DOHH2 (cell line): ENCODE measurements at regions not wholly inside any gene's neighbourhood (a gene's known extent, or its start where the extent isn't known, plus 50 kb on each side); places are given as distances from the start of the nearest gene placed in this dataset.

Experiments
- H3F3A ChIP-seq: fragments of 200-600 bp; sonication (generic), shearing (Covaris generic); 2 replicates; pipeline ENCODE4 v1.6.0; 2016; ENCODE audit warnings: antibody characterized with exemption, mild to moderate bottlenecking; ENCODE audit not compliant: control insufficient read depth, insufficient read depth
- H3K27ac ChIP-seq: fragments of 200-600 bp; sonication (generic); 2 replicates; pipeline ENCODE4 v1.5.1; 2014; ENCODE audit warnings: low read depth, mild to moderate bottlenecking, low read length, moderate library complexity
- H3K27me3 ChIP-seq: fragments of 200-600 bp; sonication (generic); 2 replicates; pipeline ENCODE4 v1.6.1; 2014; ENCODE audit warnings: mild to moderate bottlenecking, low read length, mixed read lengths; ENCODE audit not compliant: control insufficient read depth
- H3K36me3 ChIP-seq: fragments of 200-600 bp; sonication (generic); 2 replicates; pipeline ENCODE4 v1.6.1; 2014; ENCODE audit warnings: mild to moderate bottlenecking, low read length, moderate library complexity, mixed read lengths; ENCODE audit not compliant: control insufficient read depth
- H3K4me1 ChIP-seq: fragments of 200-600 bp; sonication (generic); 2 replicates; pipeline ENCODE4 v1.6.1; 2014; ENCODE audit warnings: mild to moderate bottlenecking, low read length, mixed read lengths; ENCODE audit not compliant: control insufficient read depth
- H3K4me2 ChIP-seq: fragments of 200-600 bp; sonication (generic); 2 replicates; pipeline ENCODE4 v1.6.0; 2014; ENCODE audit warnings: mild to moderate bottlenecking, low read length, moderate library complexity
- H3K4me3 ChIP-seq: fragments of 200-600 bp; sonication (generic); 2 replicates; pipeline ENCODE4 v1.5.1; 2014; ENCODE audit warnings: mild to moderate bottlenecking, low read length, mixed read lengths
- H3K79me2 ChIP-seq: fragments of 200-600 bp; sonication (generic); 2 replicates; pipeline ENCODE4 v1.6.1; 2014; ENCODE audit warnings: mild to moderate bottlenecking, low read length, mixed read lengths; ENCODE audit not compliant: control insufficient read depth
- H3K9me2 ChIP-seq: fragments of 200-600 bp; sonication (generic); replicated peaks from 2 replicates; pipeline ENCODE4 v1.6.1; 2014; ENCODE audit warnings: mild to moderate bottlenecking, low read length, mixed read lengths; ENCODE audit not compliant: control insufficient read depth
- H3K9me3 ChIP-seq: fragments of 200-600 bp; sonication (generic); 2 replicates; pipeline ENCODE4 v1.6.1; 2014; ENCODE audit warnings: antibody characterized with exemption, low read length, mixed read lengths; ENCODE audit not compliant: control insufficient read depth, insufficient read depth
- H4K20me1 ChIP-seq: fragments of 200-600 bp; sonication (generic); 2 replicates; pipeline ENCODE4 v1.6.0; 2014; ENCODE audit warnings: low read depth, mild to moderate bottlenecking, antibody characterized with exemption, low read length, moderate library complexity; ENCODE audit not compliant: control insufficient read depth, insufficient read depth
- EZH2phosphoT487 ChIP-seq: fragments of 200-600 bp; sonication (generic); IDR thresholded peaks from 2 replicates; pipeline ENCODE4 v1.6.1; 2017; ENCODE audit warnings: borderline replicate concordance, mild to moderate bottlenecking, antibody characterized with exemption, low read length, moderate library complexity, mixed read lengths
- TF ChIP-seq, protein P1 (sequence below): fragments of 200-600 bp; sonication (generic); IDR thresholded peaks from one replicate; pipeline ENCODE4 v1.5.1; 2014; ENCODE audit warnings: antibody characterized with exemption, mild to moderate bottlenecking, low read depth, low read length; ENCODE audit not compliant: poor library complexity, severe bottlenecking

- TF ChIP-seq, protein P1, sequence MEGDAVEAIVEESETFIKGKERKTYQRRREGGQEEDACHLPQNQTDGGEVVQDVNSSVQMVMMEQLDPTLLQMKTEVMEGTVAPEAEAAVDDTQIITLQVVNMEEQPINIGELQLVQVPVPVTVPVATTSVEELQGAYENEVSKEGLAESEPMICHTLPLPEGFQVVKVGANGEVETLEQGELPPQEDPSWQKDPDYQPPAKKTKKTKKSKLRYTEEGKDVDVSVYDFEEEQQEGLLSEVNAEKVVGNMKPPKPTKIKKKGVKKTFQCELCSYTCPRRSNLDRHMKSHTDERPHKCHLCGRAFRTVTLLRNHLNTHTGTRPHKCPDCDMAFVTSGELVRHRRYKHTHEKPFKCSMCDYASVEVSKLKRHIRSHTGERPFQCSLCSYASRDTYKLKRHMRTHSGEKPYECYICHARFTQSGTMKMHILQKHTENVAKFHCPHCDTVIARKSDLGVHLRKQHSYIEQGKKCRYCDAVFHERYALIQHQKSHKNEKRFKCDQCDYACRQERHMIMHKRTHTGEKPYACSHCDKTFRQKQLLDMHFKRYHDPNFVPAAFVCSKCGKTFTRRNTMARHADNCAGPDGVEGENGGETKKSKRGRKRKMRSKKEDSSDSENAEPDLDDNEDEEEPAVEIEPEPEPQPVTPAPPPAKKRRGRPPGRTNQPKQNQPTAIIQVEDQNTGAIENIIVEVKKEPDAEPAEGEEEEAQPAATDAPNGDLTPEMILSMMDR: no peak
- TF ChIP-seq EZH2phosphoT487: no peak
Measured at GRCh38 chr14:82778601-82779000, 1244.9 kb upstream of the SEL1L start.

GRCh38 chr14:82779301-82779700 lies 1245.6 kb upstream of the SEL1L start:
- H4K20me1 ChIP-seq: no peaks in the 10 kb centered on the region
- H3K9me3 ChIP-seq: no peaks in the 10 kb centered on the region
- H3K27ac ChIP-seq: no peak overlapping the region
- no peaks in the 10 kb centered on the region for H3K27me3 ChIP-seq
- no peak overlapping the region for H3K4me3 ChIP-seq
- no peak overlapping the region for H3K4me2 ChIP-seq
- H3F3A ChIP-seq: no peaks in the 10 kb centered on the region
- H3K9me2 ChIP-seq: no peaks in the 10 kb centered on the region
- TF ChIP-seq, protein P1: no peak
- TF ChIP-seq EZH2phosphoT487: no peak
- no peaks in the 10 kb centered on the region for H3K79me2 ChIP-seq
- no peaks in the 10 kb centered on the region for H3K4me1 ChIP-seq
- H3K36me3 ChIP-seq: no peaks in the 10 kb centered on the region

More at GRCh38 chr14:82778601-82779000, 1244.9 kb upstream of the SEL1L start:
- Histone ChIP-seq H3K27me3 (no peaks in the 10 kb centered on the region), H3K9me2 (no peaks in the 10 kb centered on the region), H3K79me2 (no peaks in the 10 kb centered on the region), H3K4me3 (no peak overlapping the region), H3K4me1 (no peaks in the 10 kb centered on the region), H4K20me1 (no peaks in the 10 kb centered on the region), H3K27ac (no peak overlapping the region), H3F3A (no peaks in the 10 kb centered on the region), H3K36me3 (no peaks in the 10 kb centered on the region), H3K4me2 (no peak overlapping the region), H3K9me3 (no peaks in the 10 kb centered on the region)

DNA sequence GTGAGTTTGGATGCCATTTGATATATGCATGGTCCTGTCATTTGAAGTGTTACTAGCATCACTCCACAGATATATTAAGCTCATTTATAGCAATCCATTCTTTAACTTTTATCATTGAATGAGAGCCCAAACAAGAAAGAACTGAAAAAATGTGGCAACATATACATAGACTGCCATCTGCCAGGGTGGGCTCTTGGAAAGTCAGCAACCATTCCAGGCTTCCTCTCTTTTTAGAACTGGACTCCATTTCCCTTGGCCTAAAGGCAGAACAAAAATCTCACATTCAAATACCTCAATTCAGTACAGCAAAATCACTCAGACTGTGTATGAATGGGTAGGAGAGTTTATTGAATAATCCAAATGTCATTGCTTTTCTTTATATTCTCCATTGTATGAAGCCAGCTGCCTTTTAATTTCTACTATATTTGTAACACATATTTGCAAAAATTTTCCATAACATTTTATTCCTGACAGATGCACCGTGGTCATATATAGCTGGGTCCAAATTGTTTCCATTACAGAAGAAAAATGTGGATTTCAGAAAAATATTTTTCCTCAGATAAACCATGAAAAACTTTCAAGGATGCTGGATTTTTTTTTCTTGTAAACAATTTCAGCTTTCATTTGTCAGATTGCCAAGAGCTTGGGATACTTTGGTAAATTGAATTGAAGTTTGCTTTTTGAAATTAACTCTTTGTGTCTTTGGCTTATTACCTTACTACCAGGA lies 1252.3 kb upstream of the SEL1L start:
- H3K9me2 ChIP-seq: no peaks in the 10 kb centered on the region
- H3K4me3 ChIP-seq: no peak overlapping the region
- no peaks in the 10 kb centered on the region for H3K79me2 ChIP-seq
- no peaks in the 10 kb centered on the region for H3F3A ChIP-seq
- no peak for TF ChIP-seq EZH2phosphoT487
- TF ChIP-seq, protein P1: no peak
- H3K27ac ChIP-seq: no peak overlapping the region
- H3K36me3 ChIP-seq: no peaks in the 10 kb centered on the region
- no peaks in the 10 kb centered on the region for H3K9me3 ChIP-seq
- H3K4me2 ChIP-seq: no peak overlapping the region
- no peaks in the 10 kb centered on the region for H3K27me3 ChIP-seq
- H3K4me1 ChIP-seq: no peaks in the 10 kb centered on the region
- no peaks in the 10 kb centered on the region for H4K20me1 ChIP-seq
